SK-N-SH (cell line): ENCODE measurements at regions not wholly inside any gene's neighbourhood (a gene's known extent, or its start where the extent isn't known, plus 50 kb on each side); places are given as distances from the start of the nearest gene placed in this dataset.

Experiments used
- FOXM1 ChIP-seq: IDR thresholded peaks from 2 replicates; pipeline ENCODE4 v1.4.0; 2012; ENCODE audit warnings: low read depth, mild to moderate bottlenecking
- GABPA ChIP-seq: IDR thresholded peaks from 2 replicates; pipeline ENCODE4 v1.4.0; 2012; ENCODE audit warnings: low read depth, mild to moderate bottlenecking
- JUND ChIP-seq: IDR thresholded peaks from 2 replicates; pipeline ENCODE4 v1.4.0; 2012
- POLR2AphosphoS5 ChIP-seq: IDR thresholded peaks from 2 replicates; pipeline ENCODE4 v1.6.1; 2012; ENCODE audit warnings: low read depth, low read length
- RAD21 ChIP-seq: IDR thresholded peaks from 2 replicates; pipeline ENCODE4 v1.6.1; 2012; ENCODE audit warnings: mild to moderate bottlenecking, low read length
- SIN3A ChIP-seq: IDR thresholded peaks from 2 replicates; pipeline ENCODE4 v1.6.1; 2012; ENCODE audit warnings: low read depth, mild to moderate bottlenecking, low read length, moderate library complexity, borderline replicate concordance
- YY1 ChIP-seq: IDR thresholded peaks from 2 replicates; pipeline ENCODE4 v1.4.0; 2012; ENCODE audit warnings: low read depth, mild to moderate bottlenecking
- TF ChIP-seq, protein P1 (sequence below): fragments of 200-600 bp; sonication (generic); IDR thresholded peaks from 2 replicates; pipeline ENCODE4 v1.6.1; 2017; ENCODE audit warnings: antibody characterized with exemption, mild to moderate bottlenecking, moderate library complexity
- TF ChIP-seq, protein P2 (sequence below): IDR thresholded peaks from 2 replicates; pipeline ENCODE4 v1.6.1; 2012; ENCODE audit warnings: mild to moderate bottlenecking, low read depth, low read length, moderate library complexity

- TF ChIP-seq POLR2AphosphoS5 (no peak), FOXM1 (no peak), GABPA (no peak), JUND (no peak), YY1 (no peak), RAD21 (no peak), SIN3A (no peak)
- TF ChIP-seq, protein P1, sequence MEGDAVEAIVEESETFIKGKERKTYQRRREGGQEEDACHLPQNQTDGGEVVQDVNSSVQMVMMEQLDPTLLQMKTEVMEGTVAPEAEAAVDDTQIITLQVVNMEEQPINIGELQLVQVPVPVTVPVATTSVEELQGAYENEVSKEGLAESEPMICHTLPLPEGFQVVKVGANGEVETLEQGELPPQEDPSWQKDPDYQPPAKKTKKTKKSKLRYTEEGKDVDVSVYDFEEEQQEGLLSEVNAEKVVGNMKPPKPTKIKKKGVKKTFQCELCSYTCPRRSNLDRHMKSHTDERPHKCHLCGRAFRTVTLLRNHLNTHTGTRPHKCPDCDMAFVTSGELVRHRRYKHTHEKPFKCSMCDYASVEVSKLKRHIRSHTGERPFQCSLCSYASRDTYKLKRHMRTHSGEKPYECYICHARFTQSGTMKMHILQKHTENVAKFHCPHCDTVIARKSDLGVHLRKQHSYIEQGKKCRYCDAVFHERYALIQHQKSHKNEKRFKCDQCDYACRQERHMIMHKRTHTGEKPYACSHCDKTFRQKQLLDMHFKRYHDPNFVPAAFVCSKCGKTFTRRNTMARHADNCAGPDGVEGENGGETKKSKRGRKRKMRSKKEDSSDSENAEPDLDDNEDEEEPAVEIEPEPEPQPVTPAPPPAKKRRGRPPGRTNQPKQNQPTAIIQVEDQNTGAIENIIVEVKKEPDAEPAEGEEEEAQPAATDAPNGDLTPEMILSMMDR = no peak
- TF ChIP-seq, protein P2, sequence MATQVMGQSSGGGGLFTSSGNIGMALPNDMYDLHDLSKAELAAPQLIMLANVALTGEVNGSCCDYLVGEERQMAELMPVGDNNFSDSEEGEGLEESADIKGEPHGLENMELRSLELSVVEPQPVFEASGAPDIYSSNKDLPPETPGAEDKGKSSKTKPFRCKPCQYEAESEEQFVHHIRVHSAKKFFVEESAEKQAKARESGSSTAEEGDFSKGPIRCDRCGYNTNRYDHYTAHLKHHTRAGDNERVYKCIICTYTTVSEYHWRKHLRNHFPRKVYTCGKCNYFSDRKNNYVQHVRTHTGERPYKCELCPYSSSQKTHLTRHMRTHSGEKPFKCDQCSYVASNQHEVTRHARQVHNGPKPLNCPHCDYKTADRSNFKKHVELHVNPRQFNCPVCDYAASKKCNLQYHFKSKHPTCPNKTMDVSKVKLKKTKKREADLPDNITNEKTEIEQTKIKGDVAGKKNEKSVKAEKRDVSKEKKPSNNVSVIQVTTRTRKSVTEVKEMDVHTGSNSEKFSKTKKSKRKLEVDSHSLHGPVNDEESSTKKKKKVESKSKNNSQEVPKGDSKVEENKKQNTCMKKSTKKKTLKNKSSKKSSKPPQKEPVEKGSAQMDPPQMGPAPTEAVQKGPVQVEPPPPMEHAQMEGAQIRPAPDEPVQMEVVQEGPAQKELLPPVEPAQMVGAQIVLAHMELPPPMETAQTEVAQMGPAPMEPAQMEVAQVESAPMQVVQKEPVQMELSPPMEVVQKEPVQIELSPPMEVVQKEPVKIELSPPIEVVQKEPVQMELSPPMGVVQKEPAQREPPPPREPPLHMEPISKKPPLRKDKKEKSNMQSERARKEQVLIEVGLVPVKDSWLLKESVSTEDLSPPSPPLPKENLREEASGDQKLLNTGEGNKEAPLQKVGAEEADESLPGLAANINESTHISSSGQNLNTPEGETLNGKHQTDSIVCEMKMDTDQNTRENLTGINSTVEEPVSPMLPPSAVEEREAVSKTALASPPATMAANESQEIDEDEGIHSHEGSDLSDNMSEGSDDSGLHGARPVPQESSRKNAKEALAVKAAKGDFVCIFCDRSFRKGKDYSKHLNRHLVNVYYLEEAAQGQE = no peak
These were observed 140.4 kb downstream of the ZNF326 start for GRCh38 chr1:90135286-90135685.
